ENCODE measurements at regions not wholly inside any gene's neighbourhood (a gene's known extent, or its start where the extent isn't known, plus 50 kb on each side); places are given as distances from the start of the nearest gene placed in this dataset.

DNA sequence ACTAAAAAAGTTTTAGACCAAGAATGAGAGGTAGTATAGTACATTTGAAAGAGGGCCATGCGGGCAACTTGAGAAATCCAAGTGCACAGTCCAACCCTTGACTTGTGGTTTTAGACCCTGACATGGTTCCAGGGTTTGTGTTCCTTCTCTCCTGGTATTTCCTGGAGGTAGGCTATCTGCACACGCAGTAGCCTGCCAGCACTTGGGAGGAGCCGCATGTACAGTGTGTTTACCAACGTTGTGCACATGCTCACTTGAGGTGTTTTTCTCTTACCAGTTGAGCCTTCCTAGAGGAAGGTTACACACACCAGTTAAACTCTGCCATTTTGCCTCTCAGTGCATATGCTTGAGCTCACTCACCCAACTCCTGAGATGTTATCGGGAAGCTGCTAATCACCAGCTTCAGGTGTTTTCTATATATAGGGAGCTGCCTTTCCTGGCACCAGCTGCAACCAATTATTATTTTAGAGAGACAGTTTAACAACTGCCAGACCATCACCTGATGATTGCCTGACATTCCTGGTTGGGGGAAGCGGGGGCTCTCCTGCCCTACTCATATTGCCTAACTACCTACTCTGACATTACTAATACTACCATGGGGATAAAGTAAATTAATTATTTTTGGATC lies 593.4 kb upstream of the TUSC1 start:
- Histone ChIP-seq H3K9me3 (ENCODE audit: control insufficient read depth in 1 of 2, low read length in 2 of 2) (no peaks in the 10 kb centered on the region), H3K27ac (ENCODE audit: low read depth, low read length) (no peak overlapping the region), H3K4me1 (ENCODE audit: control insufficient read depth in 1 of 2, insufficient read depth in 2 of 2, low read length in 2 of 2) (no peaks in the 10 kb centered on the region), H3K9ac (ENCODE audit: low read depth in 1 of 2, low read length in 2 of 2) (no peak overlapping the region), H3K36me3 (ENCODE audit: control insufficient read depth in 1 of 2, insufficient read depth in 2 of 2, low read length in 2 of 2) (no peaks in the 10 kb centered on the region), H3K27me3 (ENCODE audit: control insufficient read depth in 1 of 2, insufficient read depth in 2 of 2, low read length in 2 of 2) (no peaks in the 10 kb centered on the region), H3K4me3 (ENCODE audit: low read depth in 1 of 2, low read length in 2 of 2) (no peak overlapping the region)

- Histone ChIP-seq H3K27me3 (ENCODE audit: control insufficient read depth in 1 of 2, insufficient read depth in 2 of 2, low read length in 2 of 2) (no peaks in the 10 kb centered on the region), H3K4me3 (ENCODE audit: low read depth in 1 of 2, low read length in 2 of 2) (no peak overlapping the region), H3K9ac (ENCODE audit: low read depth in 1 of 2, low read length in 2 of 2) (no peak overlapping the region), H3K9me3 (ENCODE audit: control insufficient read depth in 1 of 2, low read length in 2 of 2) (no peaks in the 10 kb centered on the region), H3K4me1 (ENCODE audit: control insufficient read depth in 1 of 2, insufficient read depth in 2 of 2, low read length in 2 of 2) (no peaks in the 10 kb centered on the region), H3K36me3 (ENCODE audit: control insufficient read depth in 1 of 2, insufficient read depth in 2 of 2, low read length in 2 of 2) (no peaks in the 10 kb centered on the region), H3K27ac (ENCODE audit: low read depth, low read length) (no peak overlapping the region)
Observed at GRCh38 chr9:26266146-26266793, 588.0 kb upstream of the TUSC1 start.

DNA sequence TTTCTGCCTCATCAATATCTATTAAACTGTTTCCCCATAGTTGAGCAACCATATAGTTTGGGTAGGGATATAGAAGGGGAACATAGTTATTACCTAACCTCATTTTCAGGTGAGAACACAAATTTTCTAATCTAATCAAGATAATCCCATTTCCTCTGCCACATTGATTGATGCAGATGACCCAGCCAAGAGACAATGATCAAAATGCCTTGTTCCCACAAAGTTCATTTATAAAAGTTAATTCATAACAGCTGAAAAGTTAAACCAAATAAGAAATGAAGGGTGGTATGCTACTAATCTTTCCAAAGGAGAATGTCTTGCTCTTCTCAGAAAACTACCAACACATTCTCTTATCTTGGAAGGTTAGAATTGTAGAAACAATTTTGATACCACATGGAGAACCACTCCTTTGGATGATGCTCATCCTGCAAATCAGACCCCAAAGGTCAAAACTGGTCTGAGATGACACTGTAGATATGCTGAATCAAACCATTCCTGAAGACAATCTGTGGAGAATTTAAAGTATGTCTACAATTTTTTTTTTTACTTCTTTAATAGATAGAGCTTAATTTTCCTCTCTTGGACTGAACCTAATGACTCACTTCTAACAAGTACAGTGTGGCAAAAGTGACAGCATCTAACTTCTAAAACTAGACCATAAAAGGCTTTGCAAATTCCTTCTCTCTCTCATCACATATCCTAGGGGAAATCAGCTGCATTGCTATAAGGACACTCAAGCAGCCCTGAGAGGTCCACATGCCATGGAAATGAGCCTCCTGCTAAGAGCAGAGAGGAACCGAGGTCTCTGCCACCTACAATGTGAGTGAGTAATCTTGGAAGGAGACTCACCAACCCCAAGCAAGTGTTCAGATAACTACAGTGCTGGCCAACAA lies 586.7 kb upstream of the TUSC1 start:
- H3K27ac ChIP-seq (ENCODE audit: low read depth, low read length) = no peak overlapping the region
- no peaks in the 10 kb centered on the region for H3K4me1 ChIP-seq (ENCODE audit: control insufficient read depth in 1 of 2, insufficient read depth in 2 of 2, low read length in 2 of 2)
- no peaks in the 10 kb centered on the region for H3K27me3 ChIP-seq (ENCODE audit: control insufficient read depth in 1 of 2, insufficient read depth in 2 of 2, low read length in 2 of 2)
- H3K36me3 ChIP-seq (ENCODE audit: control insufficient read depth in 1 of 2, insufficient read depth in 2 of 2, low read length in 2 of 2) = no peaks in the 10 kb centered on the region
- H3K9ac ChIP-seq (ENCODE audit: low read depth in 1 of 2, low read length in 2 of 2) = no peak overlapping the region
- no peak overlapping the region for H3K4me3 ChIP-seq (ENCODE audit: low read depth in 1 of 2, low read length in 2 of 2)
- H3K9me3 ChIP-seq (ENCODE audit: control insufficient read depth in 1 of 2, low read length in 2 of 2) = no peaks in the 10 kb centered on the region

- no peak overlapping the region for H3K27ac ChIP-seq (ENCODE audit: low read depth, low read length)
- no peaks in the 10 kb centered on the region for H3K36me3 ChIP-seq (ENCODE audit: control insufficient read depth in 1 of 2, insufficient read depth in 2 of 2, low read length in 2 of 2)
- no peaks in the 10 kb centered on the region for H3K4me1 ChIP-seq (ENCODE audit: control insufficient read depth in 1 of 2, insufficient read depth in 2 of 2, low read length in 2 of 2)
- H3K9me3 ChIP-seq (ENCODE audit: control insufficient read depth in 1 of 2, low read length in 2 of 2) = no peaks in the 10 kb centered on the region
- no peak overlapping the region for H3K4me3 ChIP-seq (ENCODE audit: low read depth in 1 of 2, low read length in 2 of 2)
- H3K27me3 ChIP-seq (ENCODE audit: control insufficient read depth in 1 of 2, insufficient read depth in 2 of 2, low read length in 2 of 2) = no peaks in the 10 kb centered on the region
- H3K9ac ChIP-seq (ENCODE audit: low read depth in 1 of 2, low read length in 2 of 2) = no peak overlapping the region
Observed at GRCh38 chr9:26263478-26263877, 585.2 kb upstream of the TUSC1 start.

DNA sequence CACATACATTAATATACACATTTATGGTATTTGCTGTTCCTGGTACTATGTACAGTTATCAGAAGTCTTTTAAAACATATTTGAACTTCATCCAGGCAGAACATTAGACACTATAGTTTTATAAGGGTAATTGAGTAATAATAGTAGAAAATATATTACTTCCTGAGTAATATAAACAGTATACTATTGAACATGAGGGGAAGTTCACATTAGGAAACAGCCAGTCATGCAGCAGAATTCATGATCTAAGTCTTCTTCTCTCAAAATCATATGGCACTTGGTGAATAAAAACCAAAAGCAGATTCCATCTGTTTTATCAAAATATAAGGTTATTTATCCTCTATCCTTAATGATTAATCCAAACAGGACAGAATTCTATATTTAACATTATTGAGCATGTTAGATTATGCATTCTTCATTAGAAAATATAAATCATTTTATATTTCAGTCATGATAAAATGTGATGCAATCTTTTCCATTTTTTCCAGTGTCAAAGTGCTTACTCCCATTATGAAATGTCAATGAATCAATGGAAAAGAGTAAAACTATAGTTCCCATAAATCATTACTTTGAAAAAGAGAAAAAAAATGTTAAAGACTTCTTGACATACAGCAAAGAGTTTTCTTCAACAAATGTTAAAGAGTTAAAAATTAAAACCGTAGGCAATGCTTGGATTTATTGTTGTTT lies 584.3 kb upstream of the TUSC1 start:
- H3K4me1 ChIP-seq (ENCODE audit: control insufficient read depth in 1 of 2, insufficient read depth in 2 of 2, low read length in 2 of 2) = no peaks in the 10 kb centered on the region
- no peak overlapping the region for H3K4me3 ChIP-seq (ENCODE audit: low read depth in 1 of 2, low read length in 2 of 2)
- H3K36me3 ChIP-seq (ENCODE audit: control insufficient read depth in 1 of 2, insufficient read depth in 2 of 2, low read length in 2 of 2) = no peaks in the 10 kb centered on the region
- H3K27ac ChIP-seq (ENCODE audit: low read depth, low read length) = no peak overlapping the region
- H3K9ac ChIP-seq (ENCODE audit: low read depth in 1 of 2, low read length in 2 of 2) = no peak overlapping the region
- no peaks in the 10 kb centered on the region for H3K9me3 ChIP-seq (ENCODE audit: control insufficient read depth in 1 of 2, low read length in 2 of 2)
- H3K27me3 ChIP-seq (ENCODE audit: control insufficient read depth in 1 of 2, insufficient read depth in 2 of 2, low read length in 2 of 2) = no peaks in the 10 kb centered on the region

DNA sequence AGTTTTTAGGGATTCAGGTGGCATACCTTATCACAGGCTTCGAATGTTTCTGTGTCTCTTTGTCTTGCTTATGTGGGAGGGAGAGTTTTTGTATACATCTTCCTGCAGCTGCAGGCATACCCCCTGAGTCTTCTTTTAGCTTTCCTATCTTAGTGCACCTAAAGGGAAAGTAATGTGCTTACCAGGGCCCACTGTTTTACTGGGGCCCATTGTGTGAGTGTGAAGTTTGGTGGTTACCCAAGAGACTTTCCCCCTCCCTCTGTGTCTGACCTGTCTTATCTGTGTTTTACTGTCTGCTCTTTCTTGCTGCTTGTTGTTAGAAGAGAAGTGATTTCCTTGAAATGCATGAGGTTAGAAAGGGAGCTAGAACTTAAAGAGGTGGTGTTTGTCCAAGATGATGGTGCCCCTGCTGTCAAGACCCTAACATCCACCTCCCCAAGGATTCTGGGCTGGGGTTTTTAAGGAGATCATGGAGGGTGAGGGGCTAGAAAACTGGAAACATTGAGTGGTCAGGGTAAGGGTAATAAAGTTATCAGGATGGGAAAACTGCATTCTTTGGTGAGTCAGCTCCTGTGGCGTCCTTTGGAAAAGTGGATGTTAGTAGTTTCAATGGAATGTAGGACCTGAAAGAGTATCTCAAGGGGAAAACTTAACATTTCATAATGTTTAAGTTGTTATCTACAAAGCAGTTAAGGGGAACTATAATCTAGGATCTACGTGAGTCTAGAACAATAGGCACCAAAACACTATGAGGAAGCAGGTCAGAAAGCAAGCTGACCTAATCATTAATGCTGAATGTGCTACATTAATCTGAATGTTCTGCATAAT lies 583.5 kb upstream of the TUSC1 start:
- H3K4me3 ChIP-seq (ENCODE audit: low read depth in 1 of 2, low read length in 2 of 2) = no peak overlapping the region
- no peaks in the 10 kb centered on the region for H3K27me3 ChIP-seq (ENCODE audit: control insufficient read depth in 1 of 2, insufficient read depth in 2 of 2, low read length in 2 of 2)
- H3K9me3 ChIP-seq (ENCODE audit: control insufficient read depth in 1 of 2, low read length in 2 of 2) = no peaks in the 10 kb centered on the region
- no peak overlapping the region for H3K27ac ChIP-seq (ENCODE audit: low read depth, low read length)
- no peaks in the 10 kb centered on the region for H3K4me1 ChIP-seq (ENCODE audit: control insufficient read depth in 1 of 2, insufficient read depth in 2 of 2, low read length in 2 of 2)
- no peaks in the 10 kb centered on the region for H3K36me3 ChIP-seq (ENCODE audit: control insufficient read depth in 1 of 2, insufficient read depth in 2 of 2, low read length in 2 of 2)
- no peak overlapping the region for H3K9ac ChIP-seq (ENCODE audit: low read depth in 1 of 2, low read length in 2 of 2)

GRCh38 chr9:26260238-26260637 lies 582.0 kb upstream of the TUSC1 start:
- H3K27me3 ChIP-seq (ENCODE audit: control insufficient read depth in 1 of 2, insufficient read depth in 2 of 2, low read length in 2 of 2) = no peaks in the 10 kb centered on the region
- H3K4me3 ChIP-seq (ENCODE audit: low read depth in 1 of 2, low read length in 2 of 2) = no peak overlapping the region
- no peaks in the 10 kb centered on the region for H3K9me3 ChIP-seq (ENCODE audit: control insufficient read depth in 1 of 2, low read length in 2 of 2)
- H3K36me3 ChIP-seq (ENCODE audit: control insufficient read depth in 1 of 2, insufficient read depth in 2 of 2, low read length in 2 of 2) = no peaks in the 10 kb centered on the region
- no peak overlapping the region for H3K9ac ChIP-seq (ENCODE audit: low read depth in 1 of 2, low read length in 2 of 2)
- H3K4me1 ChIP-seq (ENCODE audit: control insufficient read depth in 1 of 2, insufficient read depth in 2 of 2, low read length in 2 of 2) = no peaks in the 10 kb centered on the region
- no peak overlapping the region for H3K27ac ChIP-seq (ENCODE audit: low read depth, low read length)

DNA sequence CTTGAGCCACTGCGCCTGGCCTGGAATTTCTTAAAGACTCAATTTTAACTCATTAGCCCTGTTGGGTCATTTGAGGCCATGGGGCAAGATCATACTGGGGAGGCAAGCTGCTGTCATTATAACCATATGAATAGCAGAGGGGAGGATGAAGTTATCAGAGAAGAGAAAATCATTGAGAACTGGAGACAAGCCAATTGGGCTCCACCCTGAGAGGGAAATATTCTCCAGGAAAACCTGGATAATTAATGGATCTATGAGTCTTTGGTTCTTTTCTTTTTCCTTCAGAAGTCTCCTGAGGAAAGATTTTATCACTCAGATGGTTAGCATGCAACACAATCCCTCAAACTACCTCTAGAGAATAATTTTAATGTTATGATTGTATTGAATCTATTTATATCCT lies 569.6 kb upstream of the TUSC1 start:
- H3K27ac ChIP-seq (ENCODE audit: low read depth, low read length) = no peak overlapping the region
- no peak overlapping the region for H3K9ac ChIP-seq (ENCODE audit: low read depth in 1 of 2, low read length in 2 of 2)

GRCh38 chr9:26244661-26245451 lies 566.6 kb upstream of the TUSC1 start:
- no peak overlapping the region for H3K27ac ChIP-seq (ENCODE audit: low read depth, low read length)
- no peak overlapping the region for H3K9ac ChIP-seq (ENCODE audit: low read depth in 1 of 2, low read length in 2 of 2)
- no peaks in the 10 kb centered on the region for H3K27me3 ChIP-seq (ENCODE audit: control insufficient read depth in 1 of 2, insufficient read depth in 2 of 2, low read length in 2 of 2)
- no peaks in the 10 kb centered on the region for H3K4me1 ChIP-seq (ENCODE audit: control insufficient read depth in 1 of 2, insufficient read depth in 2 of 2, low read length in 2 of 2)
- H3K36me3 ChIP-seq (ENCODE audit: control insufficient read depth in 1 of 2, insufficient read depth in 2 of 2, low read length in 2 of 2) = no peaks in the 10 kb centered on the region
- peaks cover 9 to 11% of the 10 kb centered on the region in 2 donors for H3K9me3 ChIP-seq (ENCODE audit: control insufficient read depth in 1 of 2, low read length in 2 of 2)
- H3K4me3 ChIP-seq (ENCODE audit: low read depth in 1 of 2, low read length in 2 of 2) = no peak overlapping the region

More for the DNA sequence above, 569.6 kb upstream of the TUSC1 start:
- Histone ChIP-seq H3K4me1 (ENCODE audit: control insufficient read depth in 1 of 2, insufficient read depth in 2 of 2, low read length in 2 of 2) (no peaks in the 10 kb centered on the region), H3K4me3 (ENCODE audit: low read depth in 1 of 2, low read length in 2 of 2) (no peak overlapping the region), H3K9me3 (ENCODE audit: control insufficient read depth in 1 of 2, low read length in 2 of 2) (peaks cover 7 to 11% of the 10 kb centered on the region in 2 donors), H3K27me3 (ENCODE audit: control insufficient read depth in 1 of 2, insufficient read depth in 2 of 2, low read length in 2 of 2) (no peaks in the 10 kb centered on the region), H3K36me3 (ENCODE audit: control insufficient read depth in 1 of 2, insufficient read depth in 2 of 2, low read length in 2 of 2) (no peaks in the 10 kb centered on the region)

Data from duodenal mucosa (tissue), 2 donors.